RWPE1 (cell line): ENCODE measurements at regions not wholly inside any gene's neighbourhood (a gene's known extent, or its start where the extent isn't known, plus 50 kb on each side); places are given as distances from the start of the nearest gene placed in this dataset.

Source experiments
- CTCF ChIA-PET: fragments of 350-600 bp; sonication (Branson Sonifier 250); formaldehyde crosslinking; extraction: SDS; loops from one replicate; lab custom pipeline; 2021; lab: Yijun Ruan, JAX
- POLR2A ChIA-PET: fragments of 400-600 bp; formaldehyde crosslinking; extraction: SDS; loops from one replicate; lab custom pipeline; 2020; ENCODE audit warnings: antibody characterized with exemption; ENCODE audit not compliant: low non-redundant PET; lab: Yijun Ruan, JAX
- DNase-seq: peaks from one replicate; pipeline ENCODE4 v3.0.0; 2012; ENCODE audit warnings: low spot score
- H3K27ac ChIP-seq: fragments of 450-650 bp; 2 replicates; pipeline ENCODE4 v1.5.1; 2017
- TF ChIP-seq, protein P1 (sequence below): fragments of 450-650 bp; conservative IDR thresholded peaks from 2 replicates; pipeline ENCODE4 v1.5.1; 2017; ENCODE audit warnings: low read depth, mild to moderate bottlenecking

GRCh38 chr10:90650858-90651257, 207.0 kb downstream of the HTR7 start:
- ChIA-PET CTCF (interaction anchor here (0.5 kb wide), 1 partner anchor 628 kb away, joined by 4 read pairs; no protein-coding TSS in a partner anchor), POLR2A (no interaction called here)
- no peak overlapping the region for H3K27ac ChIP-seq
- no peak for DNase-seq
- TF ChIP-seq, protein P1, sequence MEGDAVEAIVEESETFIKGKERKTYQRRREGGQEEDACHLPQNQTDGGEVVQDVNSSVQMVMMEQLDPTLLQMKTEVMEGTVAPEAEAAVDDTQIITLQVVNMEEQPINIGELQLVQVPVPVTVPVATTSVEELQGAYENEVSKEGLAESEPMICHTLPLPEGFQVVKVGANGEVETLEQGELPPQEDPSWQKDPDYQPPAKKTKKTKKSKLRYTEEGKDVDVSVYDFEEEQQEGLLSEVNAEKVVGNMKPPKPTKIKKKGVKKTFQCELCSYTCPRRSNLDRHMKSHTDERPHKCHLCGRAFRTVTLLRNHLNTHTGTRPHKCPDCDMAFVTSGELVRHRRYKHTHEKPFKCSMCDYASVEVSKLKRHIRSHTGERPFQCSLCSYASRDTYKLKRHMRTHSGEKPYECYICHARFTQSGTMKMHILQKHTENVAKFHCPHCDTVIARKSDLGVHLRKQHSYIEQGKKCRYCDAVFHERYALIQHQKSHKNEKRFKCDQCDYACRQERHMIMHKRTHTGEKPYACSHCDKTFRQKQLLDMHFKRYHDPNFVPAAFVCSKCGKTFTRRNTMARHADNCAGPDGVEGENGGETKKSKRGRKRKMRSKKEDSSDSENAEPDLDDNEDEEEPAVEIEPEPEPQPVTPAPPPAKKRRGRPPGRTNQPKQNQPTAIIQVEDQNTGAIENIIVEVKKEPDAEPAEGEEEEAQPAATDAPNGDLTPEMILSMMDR: no peak

DNA sequence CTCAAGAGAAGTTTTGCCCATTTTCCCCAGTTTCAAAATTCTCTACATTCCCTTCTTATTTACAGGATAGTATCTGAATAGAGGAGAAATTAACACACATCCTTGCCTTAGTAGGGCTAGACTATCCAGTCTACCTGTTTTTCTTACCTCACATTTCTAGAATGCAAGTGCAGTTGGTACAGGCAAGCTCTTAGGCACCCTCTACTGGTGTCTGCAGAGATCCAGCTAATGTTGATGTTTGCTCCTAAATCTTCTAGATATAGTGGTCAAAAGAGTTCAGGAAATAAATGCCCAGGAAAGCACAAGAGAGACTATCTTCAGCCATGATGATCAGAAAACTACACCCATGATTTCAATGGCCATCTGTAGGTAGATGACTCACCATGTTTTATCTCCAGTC, 205.3 kb downstream of the HTR7 start:
- H3K27ac ChIP-seq: no peak overlapping the region
- ChIA-PET POLR2A (no interaction called here), CTCF (interaction anchor here (0.7 to 1.0 kb wide), 3 partner anchors 292 to 902 kb away, joined by 3 read pairs; no protein-coding TSS in a partner anchor)
- TF ChIP-seq, protein P1: peak; percentile 23; the same call in 1 of the 2 replicates
- DNase-seq: peak; percentile 24

- DNase-seq: no peak
- ChIA-PET POLR2A (no interaction called here), CTCF (interaction anchor here (0.6 to 0.7 kb wide), 2 partner anchors 42 to 854 kb away, joined by 3 to 4 read pairs; no protein-coding TSS in a partner anchor)
- TF ChIP-seq, protein P1: no peak
- no peak overlapping the region for H3K27ac ChIP-seq
Measured at GRCh38 chr10:90658791-90659190, 199.0 kb downstream of the HTR7 start.

DNA sequence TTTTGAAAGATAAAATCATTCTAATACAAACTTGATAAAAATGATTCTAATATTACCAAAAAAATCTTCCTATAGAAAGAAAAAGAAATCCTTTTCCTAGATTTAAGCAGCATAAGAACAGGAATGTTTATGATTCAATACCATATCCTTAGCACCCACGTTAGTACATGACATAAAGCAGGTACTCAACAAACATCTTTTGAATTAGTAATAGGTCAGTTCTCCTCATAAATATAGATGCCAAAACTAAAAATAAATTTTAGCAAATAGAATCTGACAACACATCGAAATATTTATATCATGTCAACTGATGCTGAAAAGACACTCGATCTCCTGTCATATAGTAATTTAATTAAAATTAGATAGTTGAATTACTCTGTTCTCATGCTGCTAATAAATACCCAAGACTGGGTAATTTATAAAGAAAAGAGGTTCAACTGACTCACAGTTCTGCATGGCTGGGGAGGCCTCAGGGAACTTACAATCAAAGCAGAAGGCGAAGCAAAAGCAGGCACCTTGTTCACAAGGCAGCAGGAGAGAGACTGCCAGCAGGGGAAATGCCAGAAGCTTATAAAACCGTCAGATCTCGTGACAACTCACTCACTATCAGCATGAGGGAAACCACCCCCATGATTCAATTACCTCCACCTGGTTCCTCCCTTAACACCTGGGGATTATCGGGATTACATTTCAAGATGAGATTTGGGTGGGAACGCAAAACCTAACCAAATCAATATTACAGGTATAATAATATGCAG, 191.8 kb downstream of the HTR7 start:
- DNase-seq: no peak
- ChIA-PET POLR2A (no interaction called here), CTCF (interaction anchor here (0.6 kb wide), 1 partner anchor 22 kb away, joined by 4 read pairs; no protein-coding TSS in a partner anchor)
- no peak overlapping the region for H3K27ac ChIP-seq
- TF ChIP-seq, protein P1: no peak

GRCh38 chr10:90674461-90674860, 183.4 kb downstream of the HTR7 start:
- TF ChIP-seq, protein P1: no peak
- ChIA-PET POLR2A (no interaction called here), CTCF (no interaction called here)
- no peak for DNase-seq
- H3K27ac ChIP-seq: no peak overlapping the region

- DNase-seq: peak; percentile 48
- TF ChIP-seq, protein P1: no peak
- POLR2A ChIA-PET: no interaction called here
- no peak overlapping the region for H3K27ac ChIP-seq
- CTCF ChIA-PET: no interaction called here
Measured at GRCh38 chr10:90674928-90675327, 182.9 kb downstream of the HTR7 start.
